ENCODE measurements at regions not wholly inside any gene's neighbourhood (a gene's known extent, or its start where the extent isn't known, plus 50 kb on each side); places are given as distances from the start of the nearest gene placed in this dataset.

DNA sequence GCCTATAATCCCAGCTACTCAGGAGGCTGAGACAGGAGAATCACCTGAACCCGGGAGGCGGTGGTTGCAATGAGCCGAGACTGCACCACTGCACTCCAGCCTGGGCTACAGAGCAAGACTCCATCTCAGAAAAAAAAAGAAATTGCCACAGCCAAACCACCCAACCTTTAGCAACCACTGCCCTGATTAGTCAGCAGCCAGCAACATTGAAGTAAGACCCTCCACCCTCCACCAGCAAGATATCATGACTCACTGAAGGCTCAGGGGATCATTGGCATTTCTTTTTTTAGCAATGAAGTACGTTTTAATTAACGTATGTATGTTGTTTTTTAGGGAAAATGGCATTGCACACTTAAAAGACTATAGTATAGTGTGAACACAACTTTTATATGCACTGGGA is 349.1 kb upstream of the ACVR2A start:
- Histone ChIP-seq H3K27me3 (ENCODE audit: insufficient read depth, poor library complexity, severe bottlenecking) (no peaks in the 10 kb centered on the region), H3K27ac (ENCODE audit: poor library complexity, severe bottlenecking) (no peak overlapping the region), H3K36me3 (ENCODE audit: low read depth) (no peaks in the 10 kb centered on the region), H3K4me3 (ENCODE audit: severe bottlenecking) (no peak overlapping the region), H3K4me1 (ENCODE audit: insufficient read depth, poor library complexity, severe bottlenecking) (no peaks in the 10 kb centered on the region), H3K9me3 (ENCODE audit: severe bottlenecking) (no peaks in the 10 kb centered on the region)
- TF ChIP-seq, protein P1, sequence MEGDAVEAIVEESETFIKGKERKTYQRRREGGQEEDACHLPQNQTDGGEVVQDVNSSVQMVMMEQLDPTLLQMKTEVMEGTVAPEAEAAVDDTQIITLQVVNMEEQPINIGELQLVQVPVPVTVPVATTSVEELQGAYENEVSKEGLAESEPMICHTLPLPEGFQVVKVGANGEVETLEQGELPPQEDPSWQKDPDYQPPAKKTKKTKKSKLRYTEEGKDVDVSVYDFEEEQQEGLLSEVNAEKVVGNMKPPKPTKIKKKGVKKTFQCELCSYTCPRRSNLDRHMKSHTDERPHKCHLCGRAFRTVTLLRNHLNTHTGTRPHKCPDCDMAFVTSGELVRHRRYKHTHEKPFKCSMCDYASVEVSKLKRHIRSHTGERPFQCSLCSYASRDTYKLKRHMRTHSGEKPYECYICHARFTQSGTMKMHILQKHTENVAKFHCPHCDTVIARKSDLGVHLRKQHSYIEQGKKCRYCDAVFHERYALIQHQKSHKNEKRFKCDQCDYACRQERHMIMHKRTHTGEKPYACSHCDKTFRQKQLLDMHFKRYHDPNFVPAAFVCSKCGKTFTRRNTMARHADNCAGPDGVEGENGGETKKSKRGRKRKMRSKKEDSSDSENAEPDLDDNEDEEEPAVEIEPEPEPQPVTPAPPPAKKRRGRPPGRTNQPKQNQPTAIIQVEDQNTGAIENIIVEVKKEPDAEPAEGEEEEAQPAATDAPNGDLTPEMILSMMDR (IDR thresholded peaks at IDR 0.05; ENCODE audit: poor library complexity, severe bottlenecking) = no peak
- DNase-seq (ENCODE audit: low spot score) (no peak), ATAC-seq (ENCODE audit: low read depth) (no peak)

DNA sequence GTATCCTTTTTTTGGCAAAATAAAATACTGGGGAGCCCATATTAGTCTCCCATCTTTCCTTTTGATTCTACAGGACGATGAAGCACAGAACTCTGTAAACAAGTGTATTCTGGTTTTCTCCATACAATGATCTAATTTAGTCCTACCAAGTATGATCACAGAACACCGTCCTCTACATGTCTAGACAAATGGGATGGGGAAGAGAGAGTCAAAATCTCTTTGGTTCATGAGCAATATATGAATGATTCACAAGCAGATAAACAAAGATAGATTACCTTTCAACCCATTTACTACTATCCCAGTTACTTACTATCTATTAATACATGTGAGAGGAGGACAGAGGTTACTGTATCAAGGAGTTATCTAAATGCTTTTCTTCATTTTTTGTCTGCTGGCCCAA is 352.4 kb upstream of the ACVR2A start:
- Histone ChIP-seq H3K4me1 (ENCODE audit: insufficient read depth, poor library complexity, severe bottlenecking) (no peaks in the 10 kb centered on the region), H3K4me3 (ENCODE audit: severe bottlenecking) (no peak overlapping the region), H3K27ac (ENCODE audit: poor library complexity, severe bottlenecking) (no peak overlapping the region), H3K36me3 (ENCODE audit: low read depth) (no peaks in the 10 kb centered on the region), H3K9me3 (ENCODE audit: severe bottlenecking) (no peaks in the 10 kb centered on the region), H3K27me3 (ENCODE audit: insufficient read depth, poor library complexity, severe bottlenecking) (no peaks in the 10 kb centered on the region)
- TF ChIP-seq, protein P1 (IDR thresholded peaks at IDR 0.05; ENCODE audit: poor library complexity, severe bottlenecking) = no peak
- no peak for DNase-seq (ENCODE audit: low spot score)
- ATAC-seq (ENCODE audit: low read depth) = no peak

DNA sequence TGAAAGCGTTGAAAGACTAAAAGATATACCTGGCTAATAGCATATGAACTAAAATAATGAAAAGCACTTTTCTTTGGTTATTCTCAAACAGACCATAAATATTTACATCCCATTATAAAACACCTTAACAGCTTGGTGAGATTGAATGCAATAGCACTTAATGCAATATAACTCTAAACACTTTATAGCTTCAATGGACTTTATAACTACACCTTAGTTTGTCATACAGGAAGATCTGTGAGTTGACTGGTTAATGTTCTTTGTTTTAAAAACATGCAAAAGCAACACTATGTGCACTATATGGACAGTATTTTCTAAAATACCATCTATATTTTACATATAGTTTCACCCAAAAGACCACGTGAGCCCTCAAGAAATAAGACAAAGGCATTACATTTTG is 353.3 kb upstream of the ACVR2A start:
- H3K4me3 ChIP-seq (ENCODE audit: severe bottlenecking) = no peak overlapping the region
- DNase-seq (ENCODE audit: low spot score) (no peak), ATAC-seq (ENCODE audit: low read depth) (no peak)
- no peaks in the 10 kb centered on the region for H3K9me3 ChIP-seq (ENCODE audit: severe bottlenecking)
- H3K27ac ChIP-seq (ENCODE audit: poor library complexity, severe bottlenecking) = no peak overlapping the region
- no peaks in the 10 kb centered on the region for H3K36me3 ChIP-seq (ENCODE audit: low read depth)
- TF ChIP-seq, protein P1 (IDR thresholded peaks at IDR 0.05; ENCODE audit: poor library complexity, severe bottlenecking) = no peak
- no peaks in the 10 kb centered on the region for H3K27me3 ChIP-seq (ENCODE audit: insufficient read depth, poor library complexity, severe bottlenecking)
- H3K4me1 ChIP-seq (ENCODE audit: insufficient read depth, poor library complexity, severe bottlenecking) = no peaks in the 10 kb centered on the region

DNA sequence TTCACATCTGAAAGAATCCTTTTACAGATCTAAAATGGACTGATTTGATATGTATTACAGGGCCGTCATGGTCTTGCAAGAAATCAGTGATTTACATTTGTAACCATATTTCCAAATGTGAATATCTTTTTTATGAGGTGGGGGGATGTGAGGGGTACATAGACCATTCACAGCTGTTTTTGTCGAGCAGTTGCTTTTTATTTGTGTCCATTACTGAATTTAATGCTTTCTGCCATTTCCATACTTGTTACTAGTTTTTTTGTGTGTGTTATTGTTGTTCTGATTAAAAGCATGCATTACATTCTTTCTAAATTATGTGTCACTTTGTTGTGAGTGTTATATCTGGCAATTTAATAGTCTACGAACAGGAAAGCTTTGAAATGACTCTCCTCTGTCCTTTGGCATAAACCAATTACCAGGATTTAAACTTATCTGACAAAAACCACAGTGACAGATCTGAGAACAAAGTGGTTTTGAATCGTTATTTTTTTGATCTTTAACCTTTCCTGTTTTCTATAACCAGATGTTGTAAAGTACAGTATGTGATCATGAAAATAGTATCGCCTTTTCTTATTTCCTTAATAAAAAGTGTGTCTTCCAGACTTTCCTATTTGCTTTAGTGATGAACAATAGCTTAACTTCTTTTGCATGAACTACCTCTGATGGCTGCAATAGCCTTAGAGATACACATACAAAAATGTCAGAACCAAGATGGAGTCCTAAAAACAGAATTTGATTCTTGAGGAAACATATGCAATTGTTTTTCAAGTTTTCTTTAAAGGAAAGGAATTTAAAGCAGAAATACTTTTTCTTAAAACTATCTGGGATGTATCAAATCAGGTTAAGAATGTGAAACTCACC is 354.2 kb upstream of the ACVR2A start:
- DNase-seq (ENCODE audit: low spot score) = no peak
- ATAC-seq (ENCODE audit: low read depth) = no peak
- H3K4me3 ChIP-seq (ENCODE audit: severe bottlenecking) = no peak overlapping the region
- H3K9me3 ChIP-seq (ENCODE audit: severe bottlenecking) = no peaks in the 10 kb centered on the region
- H3K36me3 ChIP-seq (ENCODE audit: low read depth) = no peaks in the 10 kb centered on the region
- TF ChIP-seq, protein P1 (IDR thresholded peaks at IDR 0.05; ENCODE audit: poor library complexity, severe bottlenecking) = no peak
- H3K4me1 ChIP-seq (ENCODE audit: insufficient read depth, poor library complexity, severe bottlenecking) = no peaks in the 10 kb centered on the region
- H3K27ac ChIP-seq (ENCODE audit: poor library complexity, severe bottlenecking) = no peak overlapping the region
- no peaks in the 10 kb centered on the region for H3K27me3 ChIP-seq (ENCODE audit: insufficient read depth, poor library complexity, severe bottlenecking)

DNA sequence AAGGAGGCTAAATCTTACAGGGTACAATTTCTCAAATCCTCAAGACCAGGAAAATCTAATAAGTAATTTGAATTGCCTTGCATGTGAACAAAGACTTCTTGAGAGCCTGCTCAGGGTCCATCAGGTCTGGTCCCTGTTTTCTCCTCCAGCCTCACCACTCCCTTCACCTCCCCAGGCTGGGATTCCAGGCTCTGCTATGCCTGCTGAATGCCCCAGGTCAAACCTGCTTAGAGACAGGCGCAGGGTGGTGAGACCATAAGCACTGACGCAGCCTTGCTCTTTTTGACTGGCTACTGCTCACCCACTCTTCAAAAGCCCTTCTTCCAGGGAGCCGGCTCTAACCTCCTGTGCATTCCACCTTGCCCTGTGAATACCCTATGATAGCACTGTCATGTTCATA is 356.4 kb upstream of the ACVR2A start:
- H3K36me3 ChIP-seq (ENCODE audit: low read depth) = no peaks in the 10 kb centered on the region
- no peaks in the 10 kb centered on the region for H3K27me3 ChIP-seq (ENCODE audit: insufficient read depth, poor library complexity, severe bottlenecking)
- DNase-seq (ENCODE audit: low spot score) = no peak
- H3K9me3 ChIP-seq (ENCODE audit: severe bottlenecking) = no peaks in the 10 kb centered on the region
- H3K27ac ChIP-seq (ENCODE audit: poor library complexity, severe bottlenecking) = no peak overlapping the region
- TF ChIP-seq, protein P1 (IDR thresholded peaks at IDR 0.05; ENCODE audit: poor library complexity, severe bottlenecking) = no peak
- no peaks in the 10 kb centered on the region for H3K4me1 ChIP-seq (ENCODE audit: insufficient read depth, poor library complexity, severe bottlenecking)
- no peak overlapping the region for H3K4me3 ChIP-seq (ENCODE audit: severe bottlenecking)
- no peak for ATAC-seq (ENCODE audit: low read depth)

Data from RWPE2 (cell line).